Ishikawa (cell line): ENCODE measurements at regions not wholly inside any gene's neighbourhood (a gene's known extent, or its start where the extent isn't known, plus 50 kb on each side); places are given as distances from the start of the nearest gene placed in this dataset.

ENCODE experiments used
- CEBPB ChIP-seq: IDR thresholded peaks from 2 replicates; pipeline ENCODE4 v1.6.1; 2012
- CREB1 ChIP-seq: IDR thresholded peaks from 2 replicates; pipeline ENCODE4 v1.6.1; 2012; ENCODE audit warnings: low read depth
- EGR1 ChIP-seq: IDR thresholded peaks from 2 replicates; pipeline ENCODE4 v1.6.1; 2012
- EP300 ChIP-seq: IDR thresholded peaks from 2 replicates; pipeline ENCODE4 v1.6.1; 2012; ENCODE audit warnings: borderline replicate concordance
- FOXM1 ChIP-seq: IDR thresholded peaks from 2 replicates; pipeline ENCODE4 v1.6.1; 2012; ENCODE audit warnings: low read depth, borderline replicate concordance
- NFIC ChIP-seq: IDR thresholded peaks from 2 replicates; pipeline ENCODE4 v1.6.1; 2012
- RAD21 ChIP-seq: IDR thresholded peaks from 2 replicates; pipeline ENCODE4 v1.6.1; 2012; ENCODE audit warnings: low read depth
- TAF1 ChIP-seq: IDR thresholded peaks from 2 replicates; pipeline ENCODE4 v1.6.1; 2012; ENCODE audit warnings: low read depth, mild to moderate bottlenecking
- TCF12 ChIP-seq: IDR thresholded peaks from 2 replicates; pipeline ENCODE4 v1.6.1; 2012; ENCODE audit warnings: low read depth
- TEAD4 ChIP-seq: IDR thresholded peaks from 2 replicates; pipeline ENCODE4 v1.6.1; 2012
- YY1 ChIP-seq: IDR thresholded peaks from 2 replicates; pipeline ENCODE4 v1.6.1; 2012; ENCODE audit warnings: low read depth
- ZBTB7A ChIP-seq: IDR thresholded peaks from 2 replicates; pipeline ENCODE4 v1.6.1; 2012; ENCODE audit warnings: low read depth
- TF ChIP-seq, protein P1 (sequence below): IDR thresholded peaks from 2 replicates; pipeline ENCODE4 v1.6.1; 2012
- TF ChIP-seq, protein P2 (sequence below): IDR thresholded peaks from 2 replicates; pipeline ENCODE4 v1.6.1; 2012
- TF ChIP-seq, protein P3 (sequence below): IDR thresholded peaks from 2 replicates; pipeline ENCODE4 v1.6.1; 2012; ENCODE audit warnings: low read depth, mild to moderate bottlenecking

DNA sequence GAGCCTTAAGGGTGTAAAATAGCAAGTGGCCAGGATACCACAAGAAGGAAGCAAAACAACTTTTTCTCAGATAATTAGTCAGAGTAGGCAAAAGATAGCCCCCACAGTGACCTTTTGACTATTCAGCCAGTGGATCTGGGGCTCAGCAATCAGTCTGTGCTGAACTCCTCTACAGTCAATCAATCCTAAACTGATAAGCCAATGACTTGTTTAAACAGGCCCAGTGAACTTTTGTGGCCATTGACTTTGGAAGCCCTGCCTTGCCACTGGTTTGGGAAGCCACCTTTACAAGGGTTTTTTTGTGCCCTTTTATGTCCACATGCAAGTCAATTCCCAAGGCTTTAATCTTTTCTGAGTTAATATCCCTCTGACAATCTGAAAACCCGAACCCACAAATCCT lies 1565.0 kb upstream of the WWC1 start:
- no peak for TF ChIP-seq CREB1

DNA sequence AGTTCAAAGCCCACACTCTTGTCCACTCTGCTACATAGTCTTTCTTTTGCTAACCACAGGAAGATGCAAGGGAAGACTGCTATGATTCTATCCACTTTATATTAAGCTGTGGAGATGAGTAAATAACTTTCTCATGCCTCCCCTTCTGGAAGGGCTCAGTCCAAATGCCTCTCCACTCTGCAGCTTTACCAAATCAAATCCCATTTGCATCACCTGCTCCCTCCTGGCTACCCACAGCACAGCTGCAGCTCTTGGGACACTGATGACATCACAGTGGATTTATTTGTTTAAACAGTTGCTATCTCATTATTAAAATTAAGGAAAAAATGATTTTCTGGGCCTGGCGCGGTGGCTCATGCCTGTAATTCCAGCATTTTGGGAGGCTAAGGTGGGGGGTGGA lies 1544.9 kb upstream of the WWC1 start:
- no peak for TF ChIP-seq FOXM1
- TF ChIP-seq, protein P1, sequence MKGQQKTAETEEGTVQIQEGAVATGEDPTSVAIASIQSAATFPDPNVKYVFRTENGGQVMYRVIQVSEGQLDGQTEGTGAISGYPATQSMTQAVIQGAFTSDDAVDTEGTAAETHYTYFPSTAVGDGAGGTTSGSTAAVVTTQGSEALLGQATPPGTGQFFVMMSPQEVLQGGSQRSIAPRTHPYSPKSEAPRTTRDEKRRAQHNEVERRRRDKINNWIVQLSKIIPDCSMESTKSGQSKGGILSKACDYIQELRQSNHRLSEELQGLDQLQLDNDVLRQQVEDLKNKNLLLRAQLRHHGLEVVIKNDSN = no peak
- no peak for TF ChIP-seq EP300
- TF ChIP-seq EGR1 = no peak
- TF ChIP-seq, protein P2, sequence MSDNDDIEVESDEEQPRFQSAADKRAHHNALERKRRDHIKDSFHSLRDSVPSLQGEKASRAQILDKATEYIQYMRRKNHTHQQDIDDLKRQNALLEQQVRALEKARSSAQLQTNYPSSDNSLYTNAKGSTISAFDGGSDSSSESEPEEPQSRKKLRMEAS = no peak
- no peak for TF ChIP-seq ZBTB7A
- no peak for TF ChIP-seq RAD21
- TF ChIP-seq YY1 = no peak
- TF ChIP-seq, protein P3, sequence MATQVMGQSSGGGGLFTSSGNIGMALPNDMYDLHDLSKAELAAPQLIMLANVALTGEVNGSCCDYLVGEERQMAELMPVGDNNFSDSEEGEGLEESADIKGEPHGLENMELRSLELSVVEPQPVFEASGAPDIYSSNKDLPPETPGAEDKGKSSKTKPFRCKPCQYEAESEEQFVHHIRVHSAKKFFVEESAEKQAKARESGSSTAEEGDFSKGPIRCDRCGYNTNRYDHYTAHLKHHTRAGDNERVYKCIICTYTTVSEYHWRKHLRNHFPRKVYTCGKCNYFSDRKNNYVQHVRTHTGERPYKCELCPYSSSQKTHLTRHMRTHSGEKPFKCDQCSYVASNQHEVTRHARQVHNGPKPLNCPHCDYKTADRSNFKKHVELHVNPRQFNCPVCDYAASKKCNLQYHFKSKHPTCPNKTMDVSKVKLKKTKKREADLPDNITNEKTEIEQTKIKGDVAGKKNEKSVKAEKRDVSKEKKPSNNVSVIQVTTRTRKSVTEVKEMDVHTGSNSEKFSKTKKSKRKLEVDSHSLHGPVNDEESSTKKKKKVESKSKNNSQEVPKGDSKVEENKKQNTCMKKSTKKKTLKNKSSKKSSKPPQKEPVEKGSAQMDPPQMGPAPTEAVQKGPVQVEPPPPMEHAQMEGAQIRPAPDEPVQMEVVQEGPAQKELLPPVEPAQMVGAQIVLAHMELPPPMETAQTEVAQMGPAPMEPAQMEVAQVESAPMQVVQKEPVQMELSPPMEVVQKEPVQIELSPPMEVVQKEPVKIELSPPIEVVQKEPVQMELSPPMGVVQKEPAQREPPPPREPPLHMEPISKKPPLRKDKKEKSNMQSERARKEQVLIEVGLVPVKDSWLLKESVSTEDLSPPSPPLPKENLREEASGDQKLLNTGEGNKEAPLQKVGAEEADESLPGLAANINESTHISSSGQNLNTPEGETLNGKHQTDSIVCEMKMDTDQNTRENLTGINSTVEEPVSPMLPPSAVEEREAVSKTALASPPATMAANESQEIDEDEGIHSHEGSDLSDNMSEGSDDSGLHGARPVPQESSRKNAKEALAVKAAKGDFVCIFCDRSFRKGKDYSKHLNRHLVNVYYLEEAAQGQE = no peak
- no peak for TF ChIP-seq CEBPB
- no peak for TF ChIP-seq NFIC
- no peak for TF ChIP-seq CREB1

DNA sequence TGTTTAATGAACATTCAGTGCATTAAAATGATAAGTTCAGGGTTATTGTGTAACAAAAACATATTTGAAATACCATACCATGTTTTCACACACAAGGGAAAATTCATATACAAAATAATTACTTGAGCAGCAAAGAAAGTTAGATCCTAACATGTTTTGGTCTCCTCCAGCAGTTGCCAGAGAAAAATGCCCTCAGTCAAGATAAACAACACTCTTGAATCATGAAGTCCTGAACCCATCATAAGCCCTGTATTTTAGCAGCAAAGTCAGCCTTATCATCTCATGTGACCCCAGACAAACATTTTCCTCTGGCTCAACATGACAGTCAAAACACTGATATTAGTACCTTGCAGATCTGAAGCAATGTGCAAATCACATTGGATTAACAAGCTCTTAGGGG lies 1541.1 kb upstream of the WWC1 start:
- TF ChIP-seq EP300 (no peak), CREB1 (no peak), RAD21 (no peak), NFIC (no peak), ZBTB7A (no peak), FOXM1 (no peak), CEBPB (no peak), EGR1 (no peak), YY1 (no peak), TEAD4 (no peak), TAF1 (no peak), TCF12 (no peak)
- TF ChIP-seq, protein P1 = no peak
- TF ChIP-seq, protein P3 = no peak
- TF ChIP-seq, protein P2 = no peak

DNA sequence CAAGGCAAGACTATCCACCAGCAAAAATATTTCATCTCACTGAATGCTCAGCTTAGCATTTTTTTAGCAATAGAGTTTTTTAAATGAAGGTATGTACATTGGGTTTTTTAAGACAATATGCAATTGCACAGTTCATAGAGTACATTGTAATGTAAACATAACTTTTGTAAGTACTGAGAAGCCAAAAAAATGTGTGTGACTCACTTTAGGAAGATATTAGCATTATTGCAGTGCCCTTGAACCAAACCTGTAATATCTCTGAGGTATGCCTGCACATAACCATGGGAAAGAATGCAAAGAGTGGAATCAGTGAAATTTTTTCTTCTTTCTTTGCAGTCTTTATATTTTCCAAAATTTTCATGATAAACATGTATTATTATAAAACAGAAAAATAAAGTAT lies 1533.3 kb upstream of the WWC1 start:
- TF ChIP-seq, protein P3 = no peak
- TF ChIP-seq TEAD4 = no peak
- no peak for TF ChIP-seq RAD21
- no peak for TF ChIP-seq ZBTB7A
- TF ChIP-seq TCF12 = no peak
- TF ChIP-seq NFIC = no peak
- TF ChIP-seq, protein P1 = no peak
- TF ChIP-seq EP300 = no peak
- TF ChIP-seq EGR1 = no peak
- no peak for TF ChIP-seq CEBPB

DNA sequence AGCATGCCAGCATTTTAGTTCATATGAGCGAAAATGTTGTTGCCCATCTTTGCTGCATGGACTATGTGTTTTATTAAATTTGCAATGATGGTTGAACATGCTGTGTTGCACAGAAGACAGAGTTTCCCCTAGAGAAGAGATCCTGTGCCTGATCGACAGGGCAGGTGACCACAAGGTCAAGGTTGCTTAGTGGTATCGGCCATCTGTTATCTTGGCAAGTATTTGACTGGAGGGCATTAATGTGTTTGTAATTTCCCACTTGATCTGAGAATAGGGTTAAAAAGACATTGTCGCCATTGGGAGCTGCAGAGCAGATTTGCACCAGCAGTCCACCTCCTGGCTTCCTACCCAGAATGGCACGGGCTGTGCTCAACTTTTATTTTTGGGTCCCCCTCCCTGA lies 1523.6 kb upstream of the WWC1 start:
- TF ChIP-seq, protein P3 = no peak
- TF ChIP-seq, protein P2 = no peak
- TF ChIP-seq EP300 = no peak
- no peak for TF ChIP-seq CREB1
- no peak for TF ChIP-seq TEAD4
- no peak for TF ChIP-seq CEBPB
- TF ChIP-seq EGR1 = no peak
- TF ChIP-seq YY1 = no peak
